LNCAP (cell line): ENCODE measurements at regions not wholly inside any gene's neighbourhood (a gene's known extent, or its start where the extent isn't known, plus 50 kb on each side); places are given as distances from the start of the nearest gene placed in this dataset.

Experiments
- CTCF ChIP-seq: fragments of 450-650 bp; IDR thresholded peaks from 2 replicates; pipeline ENCODE4 v1.5.1; 2017; ENCODE audit warnings: mild to moderate bottlenecking

DNA sequence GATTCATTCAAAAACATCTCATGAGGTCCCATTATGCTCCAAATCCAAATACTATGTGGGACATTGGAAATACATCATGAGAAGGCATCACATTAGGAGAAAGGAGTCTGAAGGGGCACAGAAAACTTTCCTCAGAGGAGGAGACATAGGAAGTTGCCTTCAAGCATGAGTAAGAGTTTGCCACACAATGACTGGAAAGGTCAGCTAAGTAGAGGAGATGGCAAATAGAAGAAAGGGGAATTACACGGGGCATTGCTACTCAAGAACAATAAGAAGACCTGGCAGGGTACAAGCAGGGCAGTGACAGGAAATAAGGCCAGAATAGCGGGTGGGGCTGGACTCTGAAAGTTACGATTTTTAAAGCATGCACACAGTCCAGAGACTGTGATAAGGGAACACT lies 231.6 kb downstream of the SPRY2 start:
- no peak for TF ChIP-seq CTCF

DNA sequence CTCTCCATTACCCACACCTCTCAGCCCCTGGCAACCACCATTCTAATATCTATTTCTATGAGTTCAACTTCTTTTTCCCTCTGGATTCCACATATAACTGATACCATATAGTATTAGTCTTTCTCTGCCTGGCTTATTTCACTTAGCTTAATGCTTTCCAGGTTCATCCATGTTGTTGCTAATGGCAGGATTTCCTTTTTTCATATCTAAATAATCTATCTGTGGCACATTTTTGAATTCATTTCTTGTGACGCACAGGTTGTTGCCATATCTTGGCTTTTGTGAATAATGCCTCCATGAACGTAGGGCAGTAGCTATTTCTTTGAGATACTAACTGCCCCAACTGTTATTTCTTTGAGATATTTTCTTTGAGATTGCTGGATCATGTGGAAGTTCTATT lies 235.6 kb downstream of the SPRY2 start:
- no peak for TF ChIP-seq CTCF

- no peak for TF ChIP-seq CTCF
These were observed 239.9 kb downstream of the SPRY2 start for GRCh38 chr13:80101040-80101439.

DNA sequence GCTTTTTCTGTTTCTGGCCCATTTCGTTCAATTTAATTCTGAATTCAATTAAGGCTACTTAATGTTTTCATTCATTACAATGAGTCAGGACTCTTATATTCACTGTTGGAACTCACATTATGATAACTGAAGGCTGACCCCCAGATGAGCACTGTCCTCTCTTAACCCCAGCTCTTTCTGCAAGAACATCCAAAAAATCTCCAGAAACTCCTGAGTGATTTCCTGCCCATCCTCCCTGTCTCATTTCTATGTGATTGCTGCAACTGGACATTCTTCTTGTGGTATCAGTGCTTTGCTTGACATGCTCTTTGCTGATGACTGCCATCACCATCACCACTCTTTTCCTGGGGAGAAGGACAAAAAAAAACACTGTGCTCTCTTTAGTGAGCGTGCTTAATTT lies 240.3 kb downstream of the SPRY2 start:
- TF ChIP-seq CTCF, result no peak

DNA sequence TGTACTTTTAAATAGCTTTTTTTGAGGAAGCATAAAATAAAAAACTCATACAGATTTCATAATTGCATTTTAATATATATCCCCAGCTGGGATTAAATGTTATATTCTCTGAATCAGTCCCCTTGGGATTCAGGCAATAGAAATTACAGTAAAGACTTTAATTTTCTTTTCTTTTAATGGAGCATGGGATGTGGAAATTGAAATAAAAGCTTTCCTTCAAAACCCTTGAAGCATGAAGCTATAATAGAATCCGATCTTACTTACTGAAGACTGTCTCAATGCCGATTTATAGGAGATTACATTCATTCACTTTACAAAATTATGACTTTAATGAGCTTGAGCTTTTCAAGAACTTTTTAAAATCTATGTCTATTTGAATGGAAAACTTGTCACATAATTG lies 243.4 kb downstream of the SPRY2 start:
- no peak for TF ChIP-seq CTCF

DNA sequence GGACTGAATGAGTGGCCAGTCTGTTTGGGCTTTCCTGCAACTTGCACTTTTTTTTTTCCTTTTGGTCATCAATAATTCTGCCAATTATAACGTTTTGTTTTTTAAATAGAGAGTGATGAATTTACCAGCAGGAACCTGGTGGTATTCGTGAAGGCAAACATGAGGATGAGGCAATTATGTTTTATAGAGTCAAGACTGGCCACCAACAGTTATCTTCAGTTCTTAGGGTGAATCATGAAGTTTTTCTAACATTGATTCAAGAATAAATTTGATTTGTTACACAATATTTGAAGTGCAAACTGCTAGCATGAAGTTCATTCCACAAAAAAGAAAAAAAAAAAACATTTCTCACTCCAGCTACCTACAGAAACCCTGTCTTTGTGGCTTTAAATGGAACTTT lies 244.5 kb downstream of the SPRY2 start:
- no peak for TF ChIP-seq CTCF

GRCh38 chr13:80094526-80094925 lies 246.4 kb downstream of the SPRY2 start:
- TF ChIP-seq CTCF, result no peak

DNA sequence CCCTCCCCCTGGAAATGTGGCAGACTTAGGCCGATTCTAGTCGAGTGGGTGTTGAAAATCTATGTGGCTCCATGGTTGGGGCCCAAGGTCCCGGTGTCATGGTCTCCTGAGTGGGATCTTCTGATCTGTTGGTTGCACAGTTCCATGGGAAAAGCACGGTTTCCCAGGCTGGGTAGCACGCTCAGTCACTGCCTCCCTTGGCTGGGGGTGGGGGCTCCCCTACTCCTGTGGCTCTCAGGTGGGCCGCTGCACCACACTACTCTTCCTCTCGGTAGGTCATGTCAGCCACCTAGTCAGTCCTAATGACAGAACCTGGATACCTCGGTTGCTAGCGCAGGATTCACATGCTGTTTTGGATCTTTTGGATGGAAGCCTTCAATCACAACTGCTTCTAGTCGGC lies 247.0 kb downstream of the SPRY2 start:
- TF ChIP-seq CTCF, result no peak
